ENCODE measurements at regions not wholly inside any gene's neighbourhood (a gene's known extent, or its start where the extent isn't known, plus 50 kb on each side); places are given as distances from the start of the nearest gene placed in this dataset.
A peak's percentile ranks its signal among the peaks of the same experiment; 100 is the strongest.

DNA sequence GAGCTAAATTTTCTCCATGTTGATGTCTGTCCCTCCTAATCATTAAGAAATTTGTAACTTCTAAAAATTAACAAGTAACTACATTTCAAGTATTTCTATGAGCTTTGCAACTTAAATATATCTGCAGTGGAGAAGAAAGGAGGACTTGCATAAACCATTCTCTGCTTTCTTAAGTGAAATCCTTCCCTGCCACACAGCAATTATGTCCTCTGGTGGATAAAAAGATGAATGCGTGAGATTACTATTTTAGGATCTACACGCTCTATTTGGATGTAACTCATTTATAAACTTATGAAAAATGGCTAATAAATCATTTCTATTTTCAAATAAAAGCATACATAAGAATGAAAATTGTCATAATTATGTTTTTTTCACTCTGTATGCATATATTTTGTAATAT, 338.0 kb upstream of the PTCHD4 start:
- ATAC-seq (no peak), DNase-seq (ENCODE audit: low read depth, low spot score) (no peak)
- intact Hi-C loops (cut with micrococcal nuclease) = no loop called here
- H3K27me3 ChIP-seq (ENCODE audit: insufficient read depth, low read length) = no peaks in the 10 kb centered on the region
- H3K4me1 ChIP-seq (ENCODE audit: control insufficient read depth in 1 of 2, insufficient read depth in 2 of 2, low read length in 2 of 2) = no peaks in the 10 kb centered on the region
- CTCF ChIA-PET = interaction anchor here (0.7 kb wide), 1 partner anchor 10 kb away, joined by 3 read pairs; no protein-coding TSS in a partner anchor
- RAD21 ChIA-PET (ENCODE audit: low non-redundant PET in 1 of 2, low total read pairs in 2 of 2, uncharacterized antibody in 2 of 2, unreplicated experiment in 2 of 2) = no interaction called here
- POLR2A ChIA-PET = no interaction called here
- H3K4me3 ChIP-seq (replicated peaks in 1 of 2; ENCODE audit: low read depth in 1 of 2, low read length in 2 of 2) = no peak overlapping the region
- no peak overlapping the region for H3K4me2 ChIP-seq (ENCODE audit: low read length)
- no peaks in the 10 kb centered on the region for H3K9me3 ChIP-seq (ENCODE audit: control insufficient read depth in 1 of 2, insufficient read depth in 1 of 2, low read depth in 1 of 2, low read length in 2 of 2)
- H3K36me3 ChIP-seq (ENCODE audit: control insufficient read depth in 1 of 2, insufficient read depth in 2 of 2, low read length in 2 of 2) = no peaks in the 10 kb centered on the region
- H3K9me2 ChIP-seq (ENCODE audit: insufficient read depth) = no peaks in the 10 kb centered on the region; the same call in 1 of the 2 replicates
- H3K79me2 ChIP-seq (ENCODE audit: insufficient read depth, low read length) = no peaks in the 10 kb centered on the region
- H4K20me1 ChIP-seq (ENCODE audit: insufficient read depth) = no peaks in the 10 kb centered on the region
- H2AFZ ChIP-seq (ENCODE audit: low read depth, low read length, poor library complexity, severe bottlenecking) = no peak overlapping the region
- H3K9ac ChIP-seq (ENCODE audit: low read length) = no peak overlapping the region
- no TSS peak for BruUV-seq (replicated peaks)
- TF ChIP-seq YY1 (IDR thresholded peaks at IDR 0.05; ENCODE audit: extremely low read depth, insufficient replicate concordance, low read depth, low read length) (no peak), CBX3 (IDR thresholded peaks at IDR 0.05; ENCODE audit: low read depth) (no peak), RAD21 (IDR thresholded peaks at IDR 0.05; ENCODE audit: low read depth) (peak; percentile 48), POLR2A (IDR thresholded peaks at IDR 0.05; ENCODE audit: borderline replicate concordance, extremely low read depth, insufficient read depth, insufficient read length) (no peak), ELF1 (IDR thresholded peaks at IDR 0.05; ENCODE audit: borderline replicate concordance, low read depth) (no peak), CTCF (IDR thresholded peaks at IDR 0.05 in 2 of 3, conservative IDR thresholded peaks at IDR 0.05 in 1 of 3; ENCODE audit: borderline replicate concordance in 1 of 3, insufficient read depth in 1 of 3, low read depth in 2 of 3, low read length in 2 of 3) (peak; percentile 10 to 24 (median 15); a peak in 1 of 6 replicates), ZBTB33 (IDR thresholded peaks at IDR 0.05; ENCODE audit: extremely low read depth, insufficient replicate concordance, low read length) (no peak), TCF7L2 (IDR thresholded peaks at IDR 0.05; ENCODE audit: borderline replicate concordance, extremely low read depth, insufficient read depth, insufficient read length) (no peak), EGR1 (IDR thresholded peaks at IDR 0.05; ENCODE audit: low read depth) (no peak), SRF (IDR thresholded peaks at IDR 0.05; ENCODE audit: low read depth) (no peak), ZFX (IDR thresholded peaks at IDR 0.05) (no peak)
- TF ChIP-seq, protein P1, sequence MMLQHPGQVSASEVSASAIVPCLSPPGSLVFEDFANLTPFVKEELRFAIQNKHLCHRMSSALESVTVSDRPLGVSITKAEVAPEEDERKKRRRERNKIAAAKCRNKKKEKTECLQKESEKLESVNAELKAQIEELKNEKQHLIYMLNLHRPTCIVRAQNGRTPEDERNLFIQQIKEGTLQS (IDR thresholded peaks at IDR 0.05) = no peak
- TF ChIP-seq, protein P2, sequence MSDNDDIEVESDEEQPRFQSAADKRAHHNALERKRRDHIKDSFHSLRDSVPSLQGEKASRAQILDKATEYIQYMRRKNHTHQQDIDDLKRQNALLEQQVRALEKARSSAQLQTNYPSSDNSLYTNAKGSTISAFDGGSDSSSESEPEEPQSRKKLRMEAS (IDR thresholded peaks at IDR 0.05) = no peak
- no peak overlapping the region for H3K27ac ChIP-seq (ENCODE audit: low read depth, low read length)
